IMR-90 (cell line): ENCODE measurements at regions not wholly inside any gene's neighbourhood (a gene's known extent, or its start where the extent isn't known, plus 50 kb on each side); places are given as distances from the start of the nearest gene placed in this dataset.
A peak's percentile ranks its signal among the peaks of the same experiment; 100 is the strongest.

ENCODE experiments used
- ATAC-seq: fragments of 200-7000 bp; cut with Tn5 transposase; 2 replicates; pipeline ENCODE4 v1.9.1; 2020; ENCODE audit warnings: low read depth, mild to moderate bottlenecking, moderate library complexity
- BruUV-seq: library from RNA; stranded (reverse); fragments of 400-500 nt; replicated peaks from 2 replicates; lab custom pipeline; 2021; lab: Mats Ljungman, UMichigan
- CTCF ChIA-PET: fragments of 300-600 bp; formaldehyde crosslinking; extraction: SDS; loops from one replicate; lab custom pipeline; 2021; ENCODE audit warnings: antibody characterized with exemption; lab: Yijun Ruan, JAX
- POLR2A ChIA-PET: fragments of 300-600 bp; sonication (Branson Sonifier 250); formaldehyde crosslinking; loops from one replicate; lab custom pipeline; 2022; ENCODE audit warnings: antibody characterized with exemption; ENCODE audit not compliant: unreplicated experiment; lab: Charles Lee
- DNase-seq: peaks from one replicate; pipeline ENCODE4 v3.0.0; 2013
- H2AFZ ChIP-seq: replicated peaks from 2 replicates; pipeline ENCODE3; 2013; ENCODE audit warnings: low read length, mild to moderate bottlenecking; ENCODE audit not compliant: poor library complexity
- H2AK5ac ChIP-seq: 2 replicates; pipeline ENCODE4 v1.6.1; 2013; ENCODE audit warnings: low read depth, low read length, inconsistent platforms
- H2AK9ac ChIP-seq: replicated peaks from 2 replicates; pipeline ENCODE3; 2013; ENCODE audit warnings: mild to moderate bottlenecking, low read depth, low read length, moderate library complexity; ENCODE audit not compliant: poor library complexity
- H2BK120ac ChIP-seq: 2 replicates; pipeline ENCODE4 v1.6.1; 2013; ENCODE audit warnings: low read depth, low read length, inconsistent platforms
- H2BK15ac ChIP-seq: 3 replicates; pipeline ENCODE4 v1.6.1; 2013; ENCODE audit warnings: low read depth, low read length, inconsistent platforms
- H2BK20ac ChIP-seq: 2 replicates; pipeline ENCODE4 v1.6.1; 2013; ENCODE audit warnings: low read depth, mild to moderate bottlenecking, inconsistent platforms, low read length, moderate library complexity
- H2BK5ac ChIP-seq: 2 replicates; pipeline ENCODE4 v1.6.1; 2013; ENCODE audit warnings: mild to moderate bottlenecking, low read depth, low read length, inconsistent platforms; ENCODE audit not compliant: poor library complexity, severe bottlenecking
- H3K14ac ChIP-seq: replicated peaks from 2 replicates; pipeline ENCODE4 v1.6.1; 2013; ENCODE audit warnings: low read depth, low read length, inconsistent platforms
- H3K18ac ChIP-seq: 2 replicates; pipeline ENCODE4 v1.6.1; 2013; ENCODE audit warnings: low read depth, low read length, control low read depth
- H3K23ac ChIP-seq: 2 replicates; pipeline ENCODE4 v1.6.1; 2013; ENCODE audit warnings: low read depth, low read length, inconsistent platforms
- H3K27ac ChIP-seq: 2 replicates; pipeline ENCODE4 v1.5.1; 2013; ENCODE audit warnings: mild to moderate bottlenecking, control low read depth, low read length; ENCODE audit not compliant: insufficient read depth
- H3K27me3 ChIP-seq: 2 replicates; pipeline ENCODE4 v1.6.1; 2013; ENCODE audit warnings: low read length; ENCODE audit not compliant: control insufficient read depth, insufficient read depth
- H3K36me3 ChIP-seq: 2 replicates; pipeline ENCODE4 v1.6.1; 2013; ENCODE audit warnings: low read length, mixed read lengths; ENCODE audit not compliant: control insufficient read depth, insufficient read depth
- H3K4ac ChIP-seq: 2 replicates; pipeline ENCODE4 v1.6.1; 2013; ENCODE audit warnings: low read depth, low read length, inconsistent platforms
- H3K4me1 ChIP-seq: 2 replicates; pipeline ENCODE4 v1.6.1; 2013; ENCODE audit warnings: low read length, mixed read lengths; ENCODE audit not compliant: control insufficient read depth, insufficient read depth
- H3K4me2 ChIP-seq: 2 replicates; pipeline ENCODE4 v1.6.1; 2013; ENCODE audit warnings: low read depth, mild to moderate bottlenecking, control low read depth, low read length, moderate library complexity
- H3K4me3 ChIP-seq: 2 replicates; pipeline ENCODE4 v1.5.1; 2013; ENCODE audit warnings: low read depth, mild to moderate bottlenecking, control low read depth, low read length, moderate library complexity; ENCODE audit not compliant: insufficient read depth
- H3K56ac ChIP-seq: 2 replicates; pipeline ENCODE4 v1.6.1; 2013; ENCODE audit warnings: low read length, inconsistent platforms; ENCODE audit not compliant: insufficient read depth; ENCODE audit errors: extremely low read depth
- H3K79me1 ChIP-seq, 2 experiments: 2 replicates each; pipeline ENCODE4 v1.6.1; 2013; ENCODE audit warnings: low read length in 2 of 2, inconsistent platforms in 1 of 2, low read depth in 1 of 2
- H3K9ac ChIP-seq: 2 replicates; pipeline ENCODE4 v1.6.1; 2013; ENCODE audit warnings: low read depth, low read length, control low read depth
- H3K9me1 ChIP-seq: 2 replicates; pipeline ENCODE4 v1.6.1; 2013; ENCODE audit warnings: low read length, inconsistent platforms; ENCODE audit not compliant: insufficient read depth
- H3K9me3 ChIP-seq: 2 replicates; pipeline ENCODE4 v1.6.1; 2013; ENCODE audit warnings: low read length; ENCODE audit not compliant: control insufficient read depth, insufficient read depth
- H4K20me1 ChIP-seq: 2 replicates; pipeline ENCODE4 v1.6.1; 2013; ENCODE audit warnings: low read length, inconsistent platforms; ENCODE audit not compliant: insufficient read depth
- H4K5ac ChIP-seq: 2 replicates; pipeline ENCODE4 v1.6.1; 2013; ENCODE audit warnings: mild to moderate bottlenecking, low read depth, low read length, control low read depth
- H4K8ac ChIP-seq, 2 experiments: 2 replicates each; pipeline ENCODE4 v1.6.1; 2013; ENCODE audit warnings: low read depth in 2 of 2, low read length in 2 of 2, control low read depth in 1 of 2, inconsistent platforms in 1 of 2
- H4K91ac ChIP-seq: 2 replicates; pipeline ENCODE4 v1.6.1; 2013; ENCODE audit warnings: low read depth, low read length, inconsistent platforms; ENCODE audit not compliant: insufficient read depth
- BHLHE40 ChIP-seq: fragments of 150-350 bp; IDR thresholded peaks from 2 replicates; pipeline ENCODE4 v1.6.1; 2016; ENCODE audit warnings: mild to moderate bottlenecking, low read depth, low read length
- CEBPB ChIP-seq: IDR thresholded peaks from 2 replicates; pipeline ENCODE4 v1.6.1; 2012; ENCODE audit warnings: low read depth, low read length, improper control_type of control experiment
- CHD1 ChIP-seq: IDR thresholded peaks from 2 replicates; pipeline ENCODE4 v1.6.1; 2012; ENCODE audit warnings: low read depth, low read length, improper control_type of control experiment
- CTCF ChIP-seq: conservative IDR thresholded peaks from 2 replicates; pipeline ENCODE4 v1.5.1; 2012; ENCODE audit warnings: mild to moderate bottlenecking, low read depth, low read length, improper control_type of control experiment
- FOS ChIP-seq: fragments of 150-350 bp; IDR thresholded peaks from 2 replicates; pipeline ENCODE4 v1.6.1; 2016; ENCODE audit warnings: low read depth, low read length
- MAFK ChIP-seq: IDR thresholded peaks from 2 replicates; pipeline ENCODE4 v1.6.1; 2012; ENCODE audit warnings: low read depth, low read length, improper control_type of control experiment
- MXI1 ChIP-seq: IDR thresholded peaks from 2 replicates; pipeline ENCODE4 v1.6.1; 2012; ENCODE audit warnings: low read depth, mild to moderate bottlenecking, low read length, moderate library complexity, borderline replicate concordance
- NFE2L2 ChIP-seq: fragments of 150-350 bp; IDR thresholded peaks from 2 replicates; pipeline ENCODE4 v1.6.1; 2016; ENCODE audit warnings: low read depth, mild to moderate bottlenecking, low read length
- POLR2A ChIP-seq: IDR thresholded peaks from 2 replicates; pipeline ENCODE4 v1.6.1; 2012; ENCODE audit warnings: mild to moderate bottlenecking, low read depth, low read length
- RAD21 ChIP-seq: IDR thresholded peaks from 2 replicates; pipeline ENCODE4 v1.6.1; 2012; ENCODE audit warnings: low read length, improper control_type of control experiment
- RCOR1 ChIP-seq: IDR thresholded peaks from 2 replicates; pipeline ENCODE4 v1.6.1; 2012; ENCODE audit warnings: mild to moderate bottlenecking, low read length, improper control_type of control experiment; ENCODE audit not compliant: insufficient replicate concordance
- RFX5 ChIP-seq: IDR thresholded peaks from 2 replicates; pipeline ENCODE4 v1.8.0; 2012; ENCODE audit warnings: low read depth, mild to moderate bottlenecking, low read length, moderate library complexity
- SMC3 ChIP-seq: fragments of 150-350 bp; IDR thresholded peaks from 2 replicates; pipeline ENCODE4 v1.6.1; 2016; ENCODE audit warnings: low read depth, mild to moderate bottlenecking, antibody characterized with exemption, low read length, moderate library complexity
- USF2 ChIP-seq: fragments of 150-350 bp; IDR thresholded peaks from 2 replicates; pipeline ENCODE4 v1.6.1; 2017; ENCODE audit warnings: mild to moderate bottlenecking, antibody characterized with exemption, low read length, low read depth
- WGBS, 2 experiments: methylation state at CpG; one replicate each; pipeline versions ENCODE4 v1.1.5 to v1.1.7; 2013; ENCODE audit warnings: missing lambda C conversion rate in 2 of 2; ENCODE audit not compliant: insufficient read length in 1 of 2; ENCODE audit errors: extremely low coverage in 2 of 2; 5-methylcytosine and 5-hydroxymethylcytosine counted together
- dilution Hi-C: fragments of 300-500 bp; cut with HindIII; formaldehyde crosslinking; loops from one replicate; pipeline ENCODE4 v1.14.3; 2018; ENCODE audit warnings: low sequenced_read_pairs; ENCODE audit not compliant: unreplicated experiment
- in situ Hi-C: fragments of 300-500 bp; cut with MboI; formaldehyde crosslinking; loops from 3 replicates; pipeline ENCODE4 v1.14.3; 2019; ENCODE audit warnings: low sequenced_read_pairs, inconsistent platforms, mixed read lengths
- intact Hi-C: fragments of 100-400 bp; cut with micrococcal nuclease; formaldehyde crosslinking; loops from 2 replicates; pipeline ENCODE4 v1.10.0; 2022
- TF ChIP-seq, protein P1 (sequence below): fragments of 150-350 bp; IDR thresholded peaks from 2 replicates; pipeline ENCODE4 v1.6.1; 2016; ENCODE audit warnings: low read depth, mild to moderate bottlenecking, low read length, moderate library complexity, borderline replicate concordance

DNA sequence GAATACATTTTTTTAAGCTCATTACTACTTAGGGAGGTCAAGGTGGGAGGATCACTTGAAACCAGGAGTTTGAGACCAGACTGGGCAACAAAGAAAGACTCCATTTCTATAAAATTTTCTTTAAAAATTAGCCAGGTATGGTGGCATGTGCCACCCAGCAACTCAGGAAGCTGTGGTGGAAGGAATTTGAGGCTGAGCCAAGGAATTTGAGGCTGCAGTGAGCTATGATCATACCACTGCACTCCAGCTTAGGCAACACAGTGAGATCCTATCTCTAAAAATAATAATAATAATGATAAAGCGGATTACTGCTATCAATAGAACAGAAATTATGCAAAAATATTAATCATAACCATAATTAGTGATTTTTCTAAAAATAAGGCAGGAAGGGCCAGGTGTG lies 170.3 kb downstream of the COPRS start:
- no peak overlapping the region for H2BK15ac ChIP-seq
- no peak for DNase-seq
- POLR2A ChIA-PET = no interaction called here
- H3K9me1 ChIP-seq = peaks cover 8% of the 10 kb centered on the region
- H3K14ac ChIP-seq = no peak overlapping the region
- ATAC-seq = no peak
- H3K4me3 ChIP-seq = no peak overlapping the region
- H2BK5ac ChIP-seq = no peak overlapping the region
- CTCF ChIA-PET = no interaction called here
- no peak overlapping the region for H3K4me2 ChIP-seq
- no TSS peak for BruUV-seq
- dilution Hi-C loops = no loop called here
- no peaks in the 10 kb centered on the region for H4K20me1 ChIP-seq
- H4K91ac ChIP-seq = no peak overlapping the region
- no CpG with 5 or more reads among the region's 1 CpG for WGBS, 2 experiments
- in situ Hi-C loops = no loop called here
- no peak overlapping the region for H4K8ac ChIP-seq
- peaks cover 8% of the 10 kb centered on the region for H3K4me1 ChIP-seq
- no peaks in the 10 kb centered on the region for H3K36me3 ChIP-seq
- H2BK20ac ChIP-seq = no peak overlapping the region
- H2AK9ac ChIP-seq = no peak overlapping the region
- 0 out of 2 replicates have a peak overlapping the region, but pooled peaks have one; percentile 64 for H2BK120ac ChIP-seq
- no peak overlapping the region for H3K18ac ChIP-seq
- H3K9ac ChIP-seq = no peak overlapping the region
- intact Hi-C loops = no loop called here
- H3K56ac ChIP-seq = no peak overlapping the region
- no peak overlapping the region for H2AFZ ChIP-seq
- no peak overlapping the region for H3K27ac ChIP-seq
- H3K9me3 ChIP-seq = no peaks in the 10 kb centered on the region
- no peaks in the 10 kb centered on the region for H3K79me1 ChIP-seq
- H3K4ac ChIP-seq = no peak overlapping the region; the same call in 1 of the 2 replicates
- H3K23ac ChIP-seq = no peak overlapping the region
- H3K27me3 ChIP-seq = peaks cover 6% of the 10 kb centered on the region
- no peak overlapping the region for H4K5ac ChIP-seq
- TF ChIP-seq, protein P1, sequence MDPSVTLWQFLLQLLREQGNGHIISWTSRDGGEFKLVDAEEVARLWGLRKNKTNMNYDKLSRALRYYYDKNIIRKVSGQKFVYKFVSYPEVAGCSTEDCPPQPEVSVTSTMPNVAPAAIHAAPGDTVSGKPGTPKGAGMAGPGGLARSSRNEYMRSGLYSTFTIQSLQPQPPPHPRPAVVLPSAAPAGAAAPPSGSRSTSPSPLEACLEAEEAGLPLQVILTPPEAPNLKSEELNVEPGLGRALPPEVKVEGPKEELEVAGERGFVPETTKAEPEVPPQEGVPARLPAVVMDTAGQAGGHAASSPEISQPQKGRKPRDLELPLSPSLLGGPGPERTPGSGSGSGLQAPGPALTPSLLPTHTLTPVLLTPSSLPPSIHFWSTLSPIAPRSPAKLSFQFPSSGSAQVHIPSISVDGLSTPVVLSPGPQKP = no peak
- no peak for TF ChIP-seq SMC3
- no peak for TF ChIP-seq RAD21
- TF ChIP-seq RCOR1 = no peak
- TF ChIP-seq RFX5 = no peak
- TF ChIP-seq MAFK = no peak
- TF ChIP-seq CTCF = no peak
- no peak for TF ChIP-seq USF2
- no peak for TF ChIP-seq BHLHE40
- no peak for TF ChIP-seq NFE2L2
- TF ChIP-seq CEBPB = no peak
- no peak for TF ChIP-seq CHD1
- TF ChIP-seq FOS = no peak
- TF ChIP-seq POLR2A = no peak
- TF ChIP-seq MXI1 = no peak
- peak overlapping the region; percentile 61; the same call in 1 of the 2 replicates for H2AK5ac ChIP-seq
